ENCODE measurements at regions not wholly inside any gene's neighbourhood (a gene's known extent, or its start where the extent isn't known, plus 50 kb on each side); places are given as distances from the start of the nearest gene placed in this dataset.

DNA sequence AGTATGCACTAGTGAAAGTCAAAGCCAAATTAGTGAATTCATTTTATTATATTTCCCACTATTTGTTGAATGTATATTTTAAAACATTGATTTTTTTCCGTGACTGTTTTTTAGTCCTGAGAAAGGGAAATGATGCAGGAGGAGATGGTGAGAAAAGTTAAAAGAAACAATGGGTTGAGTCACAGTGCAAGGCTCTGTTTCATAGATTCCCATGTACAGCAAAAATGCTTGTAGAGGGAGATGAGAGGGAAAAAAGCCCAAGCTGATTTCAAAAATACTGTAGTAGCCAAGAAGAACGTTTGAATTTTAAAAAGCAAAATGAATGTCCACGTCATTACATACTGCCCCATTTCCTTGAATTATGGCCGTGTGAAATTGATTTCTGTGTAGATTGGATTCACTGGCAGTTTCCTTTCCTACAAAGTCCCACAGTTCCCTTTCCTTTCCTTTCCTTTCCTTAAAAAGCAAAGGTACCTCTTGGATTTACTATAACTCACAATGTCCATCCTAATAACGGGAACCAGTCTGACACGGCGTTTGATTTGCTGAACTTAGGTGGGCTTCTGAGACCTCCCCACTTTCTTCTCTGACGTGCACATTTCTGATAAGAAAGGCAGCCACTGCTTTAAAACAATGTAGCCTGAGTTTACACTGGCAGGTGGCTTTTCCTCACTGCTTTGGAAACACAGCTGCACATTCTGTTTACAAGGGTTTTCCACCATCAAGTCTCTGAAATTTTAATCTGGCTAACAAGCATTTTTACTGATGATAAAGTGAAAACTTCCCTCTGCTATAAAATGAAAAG lies 63.7 kb downstream of the SPCS3 start:
- intact Hi-C loops (cut with DNase I): no loop called here
- no peak for ATAC-seq
- WGBS (ENCODE audit: insufficient coverage, low coverage, low lambda C conversion rate, missing lambda C conversion rate): 19% methylated on average over 8 of the region's 8 CpGs
- no peak overlapping the region for H3K27ac ChIP-seq
- H3K9me3 ChIP-seq: no peaks in the 10 kb centered on the region
- H3K4me1 ChIP-seq: no peaks in the 10 kb centered on the region
- no peak for TF ChIP-seq POLR2A (IDR thresholded peaks at IDR 0.05)
- TF ChIP-seq, protein P1, sequence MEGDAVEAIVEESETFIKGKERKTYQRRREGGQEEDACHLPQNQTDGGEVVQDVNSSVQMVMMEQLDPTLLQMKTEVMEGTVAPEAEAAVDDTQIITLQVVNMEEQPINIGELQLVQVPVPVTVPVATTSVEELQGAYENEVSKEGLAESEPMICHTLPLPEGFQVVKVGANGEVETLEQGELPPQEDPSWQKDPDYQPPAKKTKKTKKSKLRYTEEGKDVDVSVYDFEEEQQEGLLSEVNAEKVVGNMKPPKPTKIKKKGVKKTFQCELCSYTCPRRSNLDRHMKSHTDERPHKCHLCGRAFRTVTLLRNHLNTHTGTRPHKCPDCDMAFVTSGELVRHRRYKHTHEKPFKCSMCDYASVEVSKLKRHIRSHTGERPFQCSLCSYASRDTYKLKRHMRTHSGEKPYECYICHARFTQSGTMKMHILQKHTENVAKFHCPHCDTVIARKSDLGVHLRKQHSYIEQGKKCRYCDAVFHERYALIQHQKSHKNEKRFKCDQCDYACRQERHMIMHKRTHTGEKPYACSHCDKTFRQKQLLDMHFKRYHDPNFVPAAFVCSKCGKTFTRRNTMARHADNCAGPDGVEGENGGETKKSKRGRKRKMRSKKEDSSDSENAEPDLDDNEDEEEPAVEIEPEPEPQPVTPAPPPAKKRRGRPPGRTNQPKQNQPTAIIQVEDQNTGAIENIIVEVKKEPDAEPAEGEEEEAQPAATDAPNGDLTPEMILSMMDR (IDR thresholded peaks at IDR 0.05): no peak
- H3K36me3 ChIP-seq: no peaks in the 10 kb centered on the region
- DNase-seq: no peak
- H3K4me3 ChIP-seq: no peak overlapping the region
- no peaks in the 10 kb centered on the region for H3K27me3 ChIP-seq

DNA sequence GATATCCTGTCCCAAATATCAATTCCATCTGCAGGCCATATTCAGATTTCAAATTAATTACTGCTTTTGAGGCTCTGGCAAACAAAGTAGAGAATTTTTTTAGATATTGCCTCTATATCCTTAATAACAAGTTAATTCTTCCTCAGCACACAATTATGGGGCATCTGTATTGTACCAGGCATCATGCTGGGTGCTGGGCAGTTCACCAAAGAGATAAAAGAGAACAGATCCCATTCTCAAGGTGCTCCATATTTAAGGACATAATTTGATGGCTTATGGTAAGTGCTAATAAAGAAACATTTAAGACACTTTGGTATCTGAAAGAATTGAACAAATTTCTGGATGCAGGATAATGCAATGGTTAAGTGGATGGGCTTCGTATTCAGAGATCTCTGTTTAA lies 65.8 kb downstream of the SPCS3 start:
- whole genome bisulfite sequencing (ENCODE audit: insufficient coverage, low coverage, low lambda C conversion rate, missing lambda C conversion rate): 69% methylated on average over 1 of the region's 1 CpG
- Histone ChIP-seq H3K36me3 (no peaks in the 10 kb centered on the region), H3K27ac (no peak overlapping the region), H3K4me3 (no peak overlapping the region), H3K9me3 (no peaks in the 10 kb centered on the region), H3K4me1 (no peaks in the 10 kb centered on the region), H3K27me3 (no peaks in the 10 kb centered on the region)
- ATAC-seq (no peak), DNase-seq (no peak)
- intact Hi-C loops (cut with DNase I): no loop called here
- no peak for TF ChIP-seq POLR2A (IDR thresholded peaks at IDR 0.05)
- TF ChIP-seq, protein P1 (IDR thresholded peaks at IDR 0.05): no peak

DNA sequence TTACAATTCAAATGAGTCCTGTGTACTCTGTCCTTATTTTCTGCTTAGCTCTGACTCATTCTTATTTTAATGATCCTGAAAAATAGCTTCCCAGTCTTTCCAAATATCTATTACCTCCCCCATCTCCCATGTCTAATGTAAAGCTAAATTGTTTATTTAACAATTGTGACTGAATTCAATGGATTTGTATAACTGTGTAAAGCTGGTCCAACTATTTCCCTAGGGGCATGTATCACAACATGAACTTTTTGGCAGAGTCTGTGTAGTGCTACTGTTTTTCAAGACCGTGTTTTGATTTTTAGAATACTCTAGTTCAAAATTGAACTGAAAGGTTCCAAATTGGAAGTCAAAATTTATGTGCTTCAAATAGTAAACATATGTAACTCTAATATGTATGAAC lies 67.8 kb downstream of the SPCS3 start:
- Histone ChIP-seq H3K27ac (no peak overlapping the region), H3K4me3 (no peak overlapping the region), H3K9me3 (no peaks in the 10 kb centered on the region), H3K36me3 (no peaks in the 10 kb centered on the region), H3K27me3 (no peaks in the 10 kb centered on the region), H3K4me1 (no peaks in the 10 kb centered on the region)
- TF ChIP-seq, protein P1 (IDR thresholded peaks at IDR 0.05): no peak
- no peak for TF ChIP-seq POLR2A (IDR thresholded peaks at IDR 0.05)
- DNase-seq (no peak), ATAC-seq (no peak)
- intact Hi-C loops (cut with DNase I): no loop called here
- 53% methylated on average over 1 of the region's 1 CpG for WGBS (ENCODE audit: insufficient coverage, low coverage, low lambda C conversion rate, missing lambda C conversion rate)

DNA sequence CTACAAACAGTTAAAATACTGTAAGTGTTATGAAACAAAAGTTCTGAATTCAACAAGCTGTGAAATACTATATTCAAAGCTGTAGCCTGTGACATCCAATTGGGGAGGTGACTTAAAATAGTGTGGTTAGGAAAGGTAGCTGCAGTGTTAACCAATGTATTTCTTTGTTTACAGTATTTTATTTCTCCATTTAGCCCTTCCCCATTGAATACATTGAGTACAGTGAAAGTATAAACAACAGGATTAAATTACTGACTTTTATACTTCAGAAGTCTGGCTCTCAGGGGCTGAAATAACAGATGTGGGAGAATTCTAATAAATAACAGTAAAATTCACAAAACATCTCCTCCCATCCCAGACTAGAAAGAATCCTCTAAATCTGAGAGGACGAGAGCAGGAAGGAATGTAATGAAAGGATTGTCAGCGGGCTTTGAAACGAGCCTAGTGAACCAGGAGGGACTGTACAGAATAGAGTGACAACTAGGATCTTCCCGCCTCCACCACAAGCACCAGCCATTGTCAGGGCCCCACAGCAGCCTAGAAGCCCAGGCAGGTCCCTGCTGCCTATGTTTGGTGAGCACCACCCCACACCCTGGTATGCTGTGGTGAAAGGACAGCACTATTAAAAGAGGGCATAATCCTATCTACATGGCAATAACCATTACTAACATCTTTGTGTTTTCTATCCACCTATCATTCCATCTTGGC lies 73.7 kb downstream of the SPCS3 start:
- intact Hi-C loops (cut with DNase I): no loop called here
- H3K27ac ChIP-seq: no peak overlapping the region
- no peaks in the 10 kb centered on the region for H3K36me3 ChIP-seq
- DNase-seq: no peak
- no peak overlapping the region for H3K4me3 ChIP-seq
- H3K9me3 ChIP-seq: no peaks in the 10 kb centered on the region
- no peaks in the 10 kb centered on the region for H3K27me3 ChIP-seq
- H3K4me1 ChIP-seq: no peaks in the 10 kb centered on the region
- ATAC-seq: no peak
- 44% methylated on average over 4 of the region's 4 CpGs for WGBS (ENCODE audit: insufficient coverage, low coverage, low lambda C conversion rate, missing lambda C conversion rate)
- TF ChIP-seq, protein P1 (IDR thresholded peaks at IDR 0.05): no peak
- no peak for TF ChIP-seq POLR2A (IDR thresholded peaks at IDR 0.05)
